HG02678 (cell line): ENCODE measurements at regions not wholly inside any gene's neighbourhood (a gene's known extent, or its start where the extent isn't known, plus 50 kb on each side); places are given as distances from the start of the nearest gene placed in this dataset.
"Not testable (repeated sequence)": the region's sequence is repeated elsewhere in the genome, so short reads cannot be mapped to it uniquely, and the experiment has no call there.

Experiments used
- ATAC-seq: cut with Tn5 transposase; IDR thresholded peaks from one replicate; pipeline ENCODE4 v1.9.1; 2021; ENCODE audit warnings: mild to moderate bottlenecking, moderate library complexity; ENCODE audit not compliant: unreplicated experiment

DNA sequence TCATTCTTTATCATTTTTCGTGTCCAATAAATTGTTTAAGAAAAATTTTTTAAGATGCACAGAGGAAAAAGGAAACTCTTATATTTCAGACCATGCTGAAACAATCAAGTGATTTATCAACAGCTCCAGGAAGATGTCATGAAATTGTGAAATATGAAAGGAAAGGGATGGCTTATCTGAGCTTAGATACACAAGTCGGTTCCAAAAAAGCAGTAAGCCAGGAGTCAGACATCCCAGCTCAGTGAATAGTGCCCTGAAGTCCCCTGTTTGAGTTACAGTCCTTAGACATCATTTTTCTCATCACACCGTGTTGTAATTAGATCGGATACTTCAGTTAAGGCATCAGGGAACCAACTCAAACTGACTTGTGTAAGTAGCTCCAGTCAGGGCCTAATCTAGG, 91.0 kb upstream of the SSTR4 start:
- ATAC-seq = no peak

DNA sequence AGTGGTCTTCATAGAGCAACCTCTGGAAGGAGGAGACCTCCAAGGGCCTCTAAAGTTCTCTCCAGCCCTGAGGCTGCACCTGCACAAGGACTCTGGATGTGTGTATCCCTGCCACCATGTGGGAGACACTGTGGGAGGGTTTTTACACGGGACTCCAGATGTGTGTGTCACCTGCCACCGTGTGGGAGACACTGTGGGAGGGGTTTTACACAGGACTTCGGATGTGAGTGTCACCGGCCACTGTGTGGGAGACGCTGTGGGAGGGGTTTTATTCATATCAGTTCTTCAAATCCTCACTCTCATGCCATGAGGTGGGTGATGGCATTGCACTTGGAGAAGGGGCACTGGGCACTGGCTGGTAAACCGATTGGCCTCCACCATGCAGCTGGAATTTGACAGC, 90.2 kb upstream of the SSTR4 start:
- no peak for ATAC-seq

DNA sequence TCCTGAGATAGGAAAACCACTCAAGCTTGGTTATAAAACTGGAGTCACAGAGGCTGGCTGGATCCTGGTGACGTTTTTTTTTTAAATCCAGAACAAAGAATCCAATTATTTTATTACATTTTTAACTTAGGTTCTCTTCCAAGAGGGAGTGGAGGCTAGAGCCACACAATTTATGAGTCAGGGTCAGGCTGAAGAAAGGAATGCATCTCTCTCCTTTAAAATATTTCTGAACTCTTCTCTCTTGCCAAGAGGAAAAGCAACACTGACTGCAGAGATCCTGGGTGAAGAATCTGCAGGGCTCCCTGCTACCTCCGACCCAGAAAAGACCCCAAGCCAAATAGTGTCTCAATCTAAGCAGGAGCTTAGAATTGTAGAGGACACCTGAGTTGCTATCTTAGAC, 88.5 kb upstream of the SSTR4 start:
- ATAC-seq = no peak

DNA sequence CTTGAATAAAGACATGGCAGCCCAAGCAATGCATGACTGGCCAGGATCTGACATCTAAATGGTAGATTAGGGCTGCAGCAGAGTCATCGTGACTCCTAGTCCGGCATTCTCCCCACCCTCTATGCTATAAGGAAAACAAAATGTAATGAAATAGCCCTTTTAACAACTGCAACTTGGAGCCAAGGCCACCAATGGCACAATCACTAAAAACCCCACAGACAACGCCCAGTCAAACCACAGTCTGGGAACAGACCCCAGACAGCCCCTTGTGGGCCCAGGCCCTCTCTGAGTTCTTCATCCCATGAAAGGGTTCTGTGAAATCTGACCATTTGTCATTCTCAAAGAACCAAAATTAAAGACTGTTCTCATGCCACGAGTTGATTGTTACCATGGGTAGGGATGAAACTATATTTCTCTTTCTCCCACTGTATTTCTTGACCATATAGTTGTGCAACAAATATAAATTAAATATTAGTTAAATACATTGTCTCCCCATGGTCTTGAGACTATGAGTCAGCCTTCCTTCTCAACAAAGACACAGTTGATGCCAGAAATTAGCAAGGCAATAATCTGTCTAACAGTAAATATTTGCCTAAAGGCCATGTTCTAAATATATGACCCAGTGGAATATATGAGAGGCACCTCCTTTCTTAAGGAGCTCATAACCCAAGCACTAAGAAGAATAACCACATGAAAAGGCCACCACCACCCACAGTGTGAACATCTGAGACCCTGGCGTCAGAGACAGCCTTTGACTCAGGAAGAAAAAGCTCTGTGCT, 85.6 kb upstream of the SSTR4 start:
- no peak for ATAC-seq

DNA sequence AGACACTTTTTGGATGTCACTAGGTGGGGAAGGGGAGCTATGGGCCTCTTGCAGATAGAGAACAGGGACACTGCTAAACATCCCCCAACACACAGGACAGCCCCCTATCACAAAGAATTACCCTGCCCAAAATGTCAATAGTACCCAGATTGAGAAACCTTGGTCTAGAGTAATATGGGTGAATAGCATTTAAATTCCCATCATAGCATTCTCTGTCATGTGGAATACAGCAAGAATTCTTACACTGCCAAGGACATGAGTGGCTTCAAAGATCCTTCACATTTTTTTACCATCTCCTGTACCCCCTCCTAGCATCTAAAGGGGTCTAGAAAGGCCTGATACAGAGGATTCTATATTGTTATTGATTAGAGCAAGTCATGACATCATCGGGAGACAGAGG, 83.1 kb upstream of the SSTR4 start:
- ATAC-seq = no peak

DNA sequence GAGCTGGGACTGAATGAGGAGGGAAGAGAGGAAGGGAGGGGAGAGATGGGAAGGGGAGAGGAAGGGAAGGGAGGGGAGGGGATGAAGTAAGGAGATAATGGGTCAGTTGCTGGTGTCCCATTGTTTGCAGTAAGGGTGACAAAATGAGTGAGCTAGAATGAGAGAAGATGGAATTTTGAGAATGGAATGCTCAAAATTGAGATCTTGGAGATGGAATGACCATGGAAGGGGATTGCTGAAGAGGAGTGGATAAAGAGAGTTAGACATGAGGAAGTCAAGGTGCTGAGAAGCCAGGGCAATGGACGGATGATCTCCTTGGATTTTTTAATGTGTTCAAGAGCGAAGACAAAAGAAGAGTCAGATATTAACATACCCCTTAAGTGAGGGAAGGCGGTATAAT, 80.5 kb upstream of the SSTR4 start:
- no peak for ATAC-seq

DNA sequence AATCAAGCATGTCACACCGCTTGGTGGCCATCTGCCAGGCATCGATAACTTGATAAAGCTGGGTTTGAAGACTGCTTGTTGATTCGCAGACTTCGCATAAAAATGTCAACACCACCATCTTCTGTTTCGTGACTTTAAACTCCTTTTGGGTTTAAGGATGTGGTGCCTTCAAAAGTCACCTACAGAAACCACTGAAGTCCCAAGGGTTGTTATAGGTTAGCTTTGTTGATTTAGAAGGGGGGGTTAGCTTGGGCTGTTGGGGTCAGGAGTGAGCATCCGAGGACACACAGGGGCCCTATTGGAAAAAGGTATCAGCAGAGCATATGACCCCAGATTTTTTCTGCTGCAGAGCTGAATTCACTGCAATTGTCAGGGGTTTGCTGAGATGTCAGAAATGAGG, 76.7 kb upstream of the SSTR4 start:
- no peak for ATAC-seq

DNA sequence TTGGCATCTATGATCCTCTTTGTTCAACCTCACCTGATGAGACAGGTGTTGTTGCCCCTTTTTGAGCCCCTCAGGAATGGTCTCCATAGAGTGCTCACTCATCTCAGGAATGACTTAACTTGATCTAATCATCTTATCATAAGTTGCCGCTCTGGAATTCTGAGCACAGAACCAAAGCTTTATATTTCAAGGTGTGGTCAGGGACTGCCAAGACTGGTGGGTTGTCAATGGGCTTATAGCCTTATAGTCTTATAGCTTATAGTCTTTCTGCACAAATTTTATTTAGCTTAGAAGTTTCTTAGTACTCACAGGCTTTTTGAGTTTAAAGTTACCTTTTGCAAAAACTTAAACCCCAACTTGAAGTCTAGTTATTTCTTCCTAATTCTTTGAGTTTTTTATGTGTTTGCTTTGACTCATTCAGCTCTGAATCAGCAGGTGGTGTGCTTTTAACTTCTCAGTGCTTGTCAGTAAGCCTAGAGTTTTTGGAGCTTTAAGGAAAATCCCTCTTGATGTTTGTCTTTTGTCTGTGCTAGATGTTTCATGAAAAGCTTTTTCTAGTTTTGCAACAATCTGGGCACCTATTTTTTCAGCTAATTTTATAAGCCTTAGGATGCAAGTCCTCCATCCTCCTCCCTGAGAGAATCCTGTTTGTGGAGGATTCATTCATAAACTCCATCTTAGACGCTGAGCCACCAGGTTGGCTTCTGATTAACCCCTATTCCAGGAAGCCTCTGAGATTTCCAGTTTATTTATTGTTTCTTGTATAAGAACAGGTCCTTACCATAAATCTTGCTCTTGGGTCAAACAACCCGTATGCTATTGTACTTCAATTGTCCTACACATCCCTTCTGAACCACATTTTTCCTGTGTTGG, 72.3 kb upstream of the SSTR4 start:
- ATAC-seq = no peak

DNA sequence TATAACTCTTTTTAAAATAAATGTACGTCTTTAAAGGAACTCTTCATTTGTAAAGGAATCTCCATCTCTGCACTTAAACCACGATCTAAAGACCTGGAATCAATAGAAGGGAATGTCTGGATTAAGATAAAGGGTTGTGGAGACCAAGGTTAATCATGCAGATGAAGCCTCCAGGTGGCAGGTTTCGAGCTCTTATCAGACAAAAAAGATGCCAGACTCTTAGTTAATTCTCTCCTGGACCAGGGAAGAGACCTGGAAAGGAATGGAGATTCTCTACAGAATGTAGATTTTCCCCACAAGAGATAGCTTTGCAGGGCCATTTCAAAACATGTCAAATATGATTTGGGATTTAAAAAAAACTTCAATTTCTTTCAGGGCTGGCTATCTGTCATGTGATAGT, 71.5 kb upstream of the SSTR4 start:
- ATAC-seq = no peak

DNA sequence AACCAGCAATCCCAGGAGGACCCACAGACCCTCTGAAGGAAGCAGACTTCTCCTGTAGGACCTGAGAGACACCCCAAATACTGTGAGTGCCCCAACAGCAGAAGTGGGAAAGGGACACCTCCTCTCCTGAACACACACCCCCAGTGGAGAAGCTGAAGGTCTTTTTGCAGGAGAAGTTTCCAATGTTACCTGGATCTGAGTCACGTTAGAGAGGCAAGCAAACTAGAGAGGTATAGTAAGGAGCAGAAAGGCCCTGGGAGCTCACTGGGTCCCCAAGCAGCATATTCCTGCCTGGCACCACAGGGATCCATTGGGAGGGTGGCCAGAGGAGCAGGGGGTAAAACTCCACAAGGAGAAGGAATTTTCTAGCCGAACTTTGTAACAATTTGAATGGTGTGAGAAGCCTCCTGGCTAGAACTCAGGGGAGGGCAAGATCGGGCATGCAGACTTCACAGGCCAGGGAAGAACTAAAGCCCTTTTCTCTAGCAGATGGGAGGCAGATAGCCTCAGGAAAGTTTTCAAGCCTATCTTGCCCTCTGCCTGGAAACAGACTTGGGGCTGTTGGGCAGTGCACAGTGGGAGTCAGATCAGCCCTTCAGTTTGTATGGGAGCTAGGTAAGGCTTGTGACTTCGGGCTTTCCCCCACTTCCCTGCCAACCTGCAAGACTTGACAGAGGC, 68.2 kb upstream of the SSTR4 start:
- no peak for ATAC-seq

DNA sequence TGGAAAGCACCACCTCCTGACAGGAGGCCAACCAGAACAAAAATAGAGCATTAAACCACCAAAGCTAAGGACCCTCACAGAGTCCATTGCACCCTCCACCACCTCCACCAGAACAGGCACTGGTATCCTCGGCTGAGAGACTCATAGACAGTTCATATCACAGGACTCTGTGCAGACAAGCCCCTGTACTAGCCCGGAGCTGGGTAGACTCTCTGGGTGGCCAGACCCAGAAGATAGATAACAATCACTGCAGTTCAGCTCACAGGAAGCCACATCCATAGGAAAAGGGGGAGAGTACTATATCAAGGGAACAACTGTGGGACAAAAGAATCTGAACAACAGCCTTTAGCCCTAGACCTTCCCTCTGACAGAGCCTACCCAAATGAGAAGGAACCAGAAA, 67.4 kb upstream of the SSTR4 start:
- not testable (repeated sequence) for ATAC-seq

DNA sequence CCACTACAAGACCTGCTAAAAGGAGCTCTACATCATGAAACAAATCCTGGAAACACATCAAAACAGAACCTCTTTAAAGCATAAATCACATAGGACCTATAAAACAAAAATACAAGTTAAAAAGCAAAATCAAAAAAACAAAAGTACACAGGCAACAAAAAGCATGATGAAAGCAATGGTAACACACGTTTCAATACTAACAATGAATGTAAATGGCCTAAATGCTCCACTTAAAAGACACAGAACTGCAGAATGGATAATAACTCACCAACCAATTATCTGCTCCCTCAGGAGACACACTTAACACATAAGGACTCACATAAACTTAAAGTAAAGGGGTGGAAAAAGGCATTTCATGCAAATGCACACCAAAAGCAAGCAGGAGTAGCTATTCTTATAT, 66.1 kb upstream of the SSTR4 start:
- not testable (repeated sequence) for ATAC-seq

DNA sequence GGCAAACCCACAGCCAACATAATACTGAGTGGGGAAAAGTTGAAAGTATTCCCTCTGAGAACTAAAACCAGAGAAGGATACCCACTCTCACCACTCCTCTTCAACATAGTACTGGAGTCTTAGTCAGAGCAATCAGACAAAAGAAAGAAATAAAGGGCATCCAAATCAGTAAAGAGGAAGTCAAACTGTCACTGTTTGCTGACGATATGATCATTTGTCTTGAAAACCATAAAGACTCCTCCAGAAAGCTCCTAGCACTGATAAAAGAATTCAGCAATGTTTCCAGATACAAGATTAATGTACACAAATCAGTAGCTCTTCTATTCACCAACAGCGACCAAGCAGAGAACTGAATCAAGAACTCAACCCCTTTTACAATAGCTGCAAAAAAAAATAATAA, 64.0 kb upstream of the SSTR4 start:
- ATAC-seq = not testable (repeated sequence)

DNA sequence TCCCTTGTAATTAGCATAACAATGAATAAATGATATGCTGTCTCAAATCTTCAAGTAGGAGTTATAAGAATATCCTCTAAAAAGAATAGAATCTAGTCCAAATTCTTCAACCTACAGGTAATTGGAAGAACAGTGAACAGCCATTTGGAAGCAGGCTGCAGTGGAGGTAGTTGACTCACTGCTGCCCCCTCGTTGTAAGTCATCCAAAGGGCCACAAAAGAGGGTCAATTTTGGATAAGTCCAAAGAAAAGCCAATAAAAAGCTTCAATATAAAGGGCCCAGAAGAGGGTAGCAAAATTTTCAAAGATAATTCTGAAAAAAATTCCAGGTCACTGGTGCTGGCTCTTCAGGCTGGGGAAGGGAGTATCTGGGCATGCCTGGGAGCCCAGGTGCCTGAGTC, 60.8 kb upstream of the SSTR4 start:
- ATAC-seq = no peak

DNA sequence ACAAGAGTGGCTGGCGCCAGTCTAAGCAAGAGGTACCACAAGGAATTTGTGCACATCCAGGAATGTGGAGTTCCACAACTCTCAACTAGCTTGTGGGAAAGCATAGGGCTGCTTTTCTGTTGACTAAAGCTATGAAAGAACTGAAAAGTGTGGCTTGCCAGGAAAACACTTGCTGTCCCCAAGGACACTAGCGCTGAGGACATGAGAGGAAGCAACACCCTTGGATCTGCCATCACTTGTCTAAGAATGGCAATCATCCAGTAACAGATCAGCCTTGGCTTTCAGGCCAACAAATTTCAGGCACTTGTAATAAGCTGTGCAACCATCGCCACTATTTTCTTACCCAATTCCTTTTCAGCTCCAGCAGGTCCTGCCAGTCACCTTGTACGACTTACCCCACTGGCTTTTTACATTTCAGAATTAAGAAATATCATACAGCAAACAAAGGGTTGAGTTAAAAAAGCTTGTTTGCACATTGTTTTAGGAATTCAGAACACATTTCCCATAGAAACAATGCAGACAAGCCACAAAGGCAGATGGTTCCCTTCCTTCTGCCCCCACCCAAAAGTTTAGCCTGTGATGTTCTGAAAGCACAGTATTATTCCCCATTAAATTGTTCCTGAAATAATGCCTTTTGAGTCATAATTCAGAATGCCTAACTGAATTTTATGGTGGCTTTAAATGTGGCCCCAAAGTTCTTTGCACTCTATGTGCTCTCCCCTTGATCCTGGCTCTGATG, 57.9 kb upstream of the SSTR4 start:
- ATAC-seq = no peak

DNA sequence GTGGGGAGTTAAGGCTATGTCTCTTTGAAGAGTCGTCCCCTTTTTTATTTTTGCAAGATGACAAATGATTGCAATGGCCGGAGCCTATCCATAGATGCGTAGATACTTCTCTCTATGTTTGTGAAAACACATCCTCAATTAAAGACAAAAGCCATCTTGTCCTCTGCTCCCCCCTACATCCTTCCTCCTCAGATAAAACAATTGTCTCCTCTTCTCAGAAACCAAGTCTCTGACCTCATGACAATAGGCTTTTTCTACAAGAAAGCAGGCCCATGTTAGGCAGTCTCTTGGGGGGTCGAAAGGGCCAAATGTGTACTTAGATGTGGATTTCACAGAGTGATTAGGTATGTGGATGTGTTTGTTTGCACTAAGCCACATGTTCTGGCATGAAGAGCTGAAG, 51.1 kb upstream of the SSTR4 start:
- ATAC-seq = no peak

DNA sequence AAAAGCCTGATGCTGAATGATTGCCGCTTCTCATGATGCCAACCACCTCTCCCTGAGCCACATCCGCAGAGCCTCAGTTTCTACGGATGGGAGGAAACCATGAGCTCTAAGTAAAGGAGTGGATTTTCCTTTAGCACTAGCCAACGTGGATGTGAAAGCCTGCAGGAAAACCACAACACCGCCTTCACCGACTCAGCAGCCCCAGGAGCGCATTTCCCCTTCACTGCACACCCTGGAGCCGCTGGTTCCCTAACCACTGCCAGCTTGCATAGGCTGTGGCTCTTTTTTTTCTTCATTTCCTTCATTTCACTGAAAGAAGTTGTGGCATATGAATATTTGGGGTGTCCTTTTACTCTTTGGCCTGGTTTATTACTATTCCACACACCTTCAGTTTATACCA, 50.5 kb upstream of the SSTR4 start:
- no peak for ATAC-seq

DNA sequence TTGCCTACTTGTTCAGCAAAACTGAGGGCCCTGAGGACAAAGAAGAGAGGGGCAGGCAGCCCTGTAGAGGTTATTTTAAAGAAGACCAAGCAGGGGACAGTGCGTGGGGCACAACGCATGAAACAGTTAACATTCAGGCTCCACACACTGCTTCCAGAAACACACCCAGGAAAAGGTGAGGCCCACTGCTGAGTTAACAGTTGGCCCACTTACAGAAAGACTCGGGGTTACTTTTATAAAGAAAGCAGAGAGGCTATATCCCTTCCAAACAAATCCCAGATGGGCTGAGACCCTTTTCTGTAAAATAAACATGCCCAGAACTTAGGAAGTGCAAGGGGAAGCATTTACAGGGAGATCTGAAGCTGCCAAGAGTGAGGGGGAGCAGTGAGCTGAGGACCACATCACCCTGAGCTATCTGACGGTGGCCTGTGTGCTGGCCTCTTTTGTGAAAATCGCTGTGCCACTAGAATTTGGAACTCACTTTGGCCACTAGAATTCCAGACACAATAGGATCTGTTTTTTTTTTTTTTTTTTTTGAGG, 49.8 kb upstream of the SSTR4 start:
- ATAC-seq = no peak
